Ishikawa (cell line): ENCODE measurements at regions not wholly inside any gene's neighbourhood (a gene's known extent, or its start where the extent isn't known, plus 50 kb on each side); places are given as distances from the start of the nearest gene placed in this dataset.

Source experiments
- CEBPB ChIP-seq: IDR thresholded peaks from 2 replicates; pipeline ENCODE4 v1.6.1; 2012
- CREB1 ChIP-seq: IDR thresholded peaks from 2 replicates; pipeline ENCODE4 v1.6.1; 2012; ENCODE audit warnings: low read depth
- EGR1 ChIP-seq: IDR thresholded peaks from 2 replicates; pipeline ENCODE4 v1.6.1; 2012
- EP300 ChIP-seq: IDR thresholded peaks from 2 replicates; pipeline ENCODE4 v1.6.1; 2012; ENCODE audit warnings: borderline replicate concordance
- FOXM1 ChIP-seq: IDR thresholded peaks from 2 replicates; pipeline ENCODE4 v1.6.1; 2012; ENCODE audit warnings: low read depth, borderline replicate concordance
- MAX ChIP-seq: IDR thresholded peaks from 2 replicates; pipeline ENCODE4 v1.6.1; 2012
- NFIC ChIP-seq: IDR thresholded peaks from 2 replicates; pipeline ENCODE4 v1.6.1; 2012
- RAD21 ChIP-seq: IDR thresholded peaks from 2 replicates; pipeline ENCODE4 v1.6.1; 2012; ENCODE audit warnings: low read depth
- REST ChIP-seq: IDR thresholded peaks from 2 replicates; pipeline ENCODE4 v1.6.1; 2012; ENCODE audit warnings: low read depth, mild to moderate bottlenecking
- TAF1 ChIP-seq: IDR thresholded peaks from 2 replicates; pipeline ENCODE4 v1.6.1; 2012; ENCODE audit warnings: low read depth, mild to moderate bottlenecking
- TCF12 ChIP-seq: IDR thresholded peaks from 2 replicates; pipeline ENCODE4 v1.6.1; 2012; ENCODE audit warnings: low read depth
- TEAD4 ChIP-seq: IDR thresholded peaks from 2 replicates; pipeline ENCODE4 v1.6.1; 2012
- USF1 ChIP-seq: IDR thresholded peaks from 2 replicates; pipeline ENCODE4 v1.6.1; 2012
- YY1 ChIP-seq: IDR thresholded peaks from 2 replicates; pipeline ENCODE4 v1.6.1; 2012; ENCODE audit warnings: low read depth
- ZBTB7A ChIP-seq: IDR thresholded peaks from 2 replicates; pipeline ENCODE4 v1.6.1; 2012; ENCODE audit warnings: low read depth

GRCh38 chr4:181618038-181618618 is 625.1 kb upstream of the TENM3 start:
- TF ChIP-seq EP300, result no peak
- TF ChIP-seq RAD21, result no peak
- TF ChIP-seq NFIC, result no peak
- no peak for TF ChIP-seq YY1
- TF ChIP-seq TAF1, result no peak
- no peak for TF ChIP-seq TCF12

GRCh38 chr4:181618896-181619295 is 624.3 kb upstream of the TENM3 start:
- TF ChIP-seq NFIC (no peak), MAX (no peak), RAD21 (no peak), TEAD4 (no peak), FOXM1 (no peak), REST (no peak), CREB1 (no peak), TCF12 (no peak), EGR1 (no peak), YY1 (no peak), EP300 (no peak), USF1 (no peak), ZBTB7A (no peak)

- TF ChIP-seq NFIC (no peak), USF1 (no peak), MAX (no peak), FOXM1 (no peak), CREB1 (no peak), TEAD4 (no peak), ZBTB7A (no peak), RAD21 (no peak), EGR1 (no peak), TCF12 (no peak), EP300 (no peak), TAF1 (no peak), CEBPB (no peak), REST (no peak)
These were observed 623.6 kb upstream of the TENM3 start for GRCh38 chr4:181619651-181620050.

GRCh38 chr4:181637186-181638105 is 605.8 kb upstream of the TENM3 start:
- TF ChIP-seq RAD21, result no peak

- TF ChIP-seq TEAD4, result no peak
- no peak for TF ChIP-seq EGR1
These were observed 599.7 kb upstream of the TENM3 start for GRCh38 chr4:181643466-181643865.

- TF ChIP-seq EGR1 (no peak), TCF12 (no peak), MAX (no peak), EP300 (no peak), USF1 (no peak)
These were observed 597.7 kb upstream of the TENM3 start for GRCh38 chr4:181645489-181645888.
